ENCODE measurements at regions not wholly inside any gene's neighbourhood (a gene's known extent, or its start where the extent isn't known, plus 50 kb on each side); places are given as distances from the start of the nearest gene placed in this dataset.

- no peak for TF ChIP-seq POLR2A (IDR thresholded peaks at IDR 0.05)
- no peak for TF ChIP-seq CTCF (IDR thresholded peaks at IDR 0.05)
Measured at GRCh38 chr17:74012465-74012864, 191.0 kb upstream of the RPL38 start.

Measured in body of pancreas (tissue), 4 donors.